Ishikawa (cell line): ENCODE measurements at regions not wholly inside any gene's neighbourhood (a gene's known extent, or its start where the extent isn't known, plus 50 kb on each side); places are given as distances from the start of the nearest gene placed in this dataset.

Source experiments
- CEBPB ChIP-seq: IDR thresholded peaks from 2 replicates; pipeline ENCODE4 v1.6.1; 2012
- CREB1 ChIP-seq: IDR thresholded peaks from 2 replicates; pipeline ENCODE4 v1.6.1; 2012; ENCODE audit warnings: low read depth
- EGR1 ChIP-seq: IDR thresholded peaks from 2 replicates; pipeline ENCODE4 v1.6.1; 2012
- EP300 ChIP-seq: IDR thresholded peaks from 2 replicates; pipeline ENCODE4 v1.6.1; 2012; ENCODE audit warnings: borderline replicate concordance
- FOXM1 ChIP-seq: IDR thresholded peaks from 2 replicates; pipeline ENCODE4 v1.6.1; 2012; ENCODE audit warnings: low read depth, borderline replicate concordance
- MAX ChIP-seq: IDR thresholded peaks from 2 replicates; pipeline ENCODE4 v1.6.1; 2012
- NFIC ChIP-seq: IDR thresholded peaks from 2 replicates; pipeline ENCODE4 v1.6.1; 2012
- RAD21 ChIP-seq: IDR thresholded peaks from 2 replicates; pipeline ENCODE4 v1.6.1; 2012; ENCODE audit warnings: low read depth
- TAF1 ChIP-seq: IDR thresholded peaks from 2 replicates; pipeline ENCODE4 v1.6.1; 2012; ENCODE audit warnings: low read depth, mild to moderate bottlenecking
- TCF12 ChIP-seq: IDR thresholded peaks from 2 replicates; pipeline ENCODE4 v1.6.1; 2012; ENCODE audit warnings: low read depth
- TEAD4 ChIP-seq: IDR thresholded peaks from 2 replicates; pipeline ENCODE4 v1.6.1; 2012
- USF1 ChIP-seq: IDR thresholded peaks from 2 replicates; pipeline ENCODE4 v1.6.1; 2012
- YY1 ChIP-seq: IDR thresholded peaks from 2 replicates; pipeline ENCODE4 v1.6.1; 2012; ENCODE audit warnings: low read depth
- ZBTB7A ChIP-seq: IDR thresholded peaks from 2 replicates; pipeline ENCODE4 v1.6.1; 2012; ENCODE audit warnings: low read depth
- TF ChIP-seq, protein P1 (sequence below): IDR thresholded peaks from 2 replicates; pipeline ENCODE4 v1.6.1; 2012; ENCODE audit warnings: low read depth, mild to moderate bottlenecking

DNA sequence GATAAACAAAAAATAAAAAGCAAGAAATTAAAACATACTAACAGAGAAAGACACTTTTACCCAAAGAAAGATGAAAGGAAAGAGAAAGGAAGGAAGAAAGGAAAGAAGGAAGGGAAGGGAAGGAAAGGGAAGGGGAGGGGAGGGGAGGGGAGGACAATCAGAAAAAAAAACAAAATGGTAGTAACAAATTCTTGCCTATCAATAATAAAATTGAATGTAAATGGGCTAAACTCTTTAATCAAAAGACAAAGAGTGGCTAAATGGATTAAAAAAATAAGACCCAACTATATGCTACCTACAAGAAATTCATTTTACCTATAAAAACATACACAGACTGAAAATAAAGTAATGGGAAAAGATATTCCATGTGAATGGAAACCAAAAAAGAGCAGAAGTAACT is 372.9 kb upstream of the NFIA start:
- TF ChIP-seq TEAD4 (no peak), CREB1 (no peak), EGR1 (no peak), FOXM1 (no peak), YY1 (no peak), USF1 (no peak), RAD21 (no peak), CEBPB (no peak), TCF12 (no peak), ZBTB7A (no peak), NFIC (no peak), MAX (no peak), TAF1 (no peak), EP300 (no peak)
- TF ChIP-seq, protein P1, sequence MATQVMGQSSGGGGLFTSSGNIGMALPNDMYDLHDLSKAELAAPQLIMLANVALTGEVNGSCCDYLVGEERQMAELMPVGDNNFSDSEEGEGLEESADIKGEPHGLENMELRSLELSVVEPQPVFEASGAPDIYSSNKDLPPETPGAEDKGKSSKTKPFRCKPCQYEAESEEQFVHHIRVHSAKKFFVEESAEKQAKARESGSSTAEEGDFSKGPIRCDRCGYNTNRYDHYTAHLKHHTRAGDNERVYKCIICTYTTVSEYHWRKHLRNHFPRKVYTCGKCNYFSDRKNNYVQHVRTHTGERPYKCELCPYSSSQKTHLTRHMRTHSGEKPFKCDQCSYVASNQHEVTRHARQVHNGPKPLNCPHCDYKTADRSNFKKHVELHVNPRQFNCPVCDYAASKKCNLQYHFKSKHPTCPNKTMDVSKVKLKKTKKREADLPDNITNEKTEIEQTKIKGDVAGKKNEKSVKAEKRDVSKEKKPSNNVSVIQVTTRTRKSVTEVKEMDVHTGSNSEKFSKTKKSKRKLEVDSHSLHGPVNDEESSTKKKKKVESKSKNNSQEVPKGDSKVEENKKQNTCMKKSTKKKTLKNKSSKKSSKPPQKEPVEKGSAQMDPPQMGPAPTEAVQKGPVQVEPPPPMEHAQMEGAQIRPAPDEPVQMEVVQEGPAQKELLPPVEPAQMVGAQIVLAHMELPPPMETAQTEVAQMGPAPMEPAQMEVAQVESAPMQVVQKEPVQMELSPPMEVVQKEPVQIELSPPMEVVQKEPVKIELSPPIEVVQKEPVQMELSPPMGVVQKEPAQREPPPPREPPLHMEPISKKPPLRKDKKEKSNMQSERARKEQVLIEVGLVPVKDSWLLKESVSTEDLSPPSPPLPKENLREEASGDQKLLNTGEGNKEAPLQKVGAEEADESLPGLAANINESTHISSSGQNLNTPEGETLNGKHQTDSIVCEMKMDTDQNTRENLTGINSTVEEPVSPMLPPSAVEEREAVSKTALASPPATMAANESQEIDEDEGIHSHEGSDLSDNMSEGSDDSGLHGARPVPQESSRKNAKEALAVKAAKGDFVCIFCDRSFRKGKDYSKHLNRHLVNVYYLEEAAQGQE = no peak

GRCh38 chr1:60705026-60705425 is 377.3 kb upstream of the NFIA start:
- TF ChIP-seq FOXM1 = no peak
- TF ChIP-seq TEAD4 = no peak
- no peak for TF ChIP-seq CEBPB
- TF ChIP-seq USF1 = no peak
- TF ChIP-seq CREB1 = no peak
- TF ChIP-seq EGR1 = no peak
- TF ChIP-seq YY1 = no peak
- TF ChIP-seq ZBTB7A = no peak
- no peak for TF ChIP-seq NFIC
- no peak for TF ChIP-seq TAF1
- TF ChIP-seq RAD21 = no peak
- TF ChIP-seq TCF12 = no peak
- TF ChIP-seq, protein P1 = no peak
- no peak for TF ChIP-seq EP300
- TF ChIP-seq MAX = no peak

GRCh38 chr1:60703155-60703554 is 379.2 kb upstream of the NFIA start:
- TF ChIP-seq ZBTB7A = no peak
- TF ChIP-seq EGR1 = no peak
- no peak for TF ChIP-seq CEBPB
- no peak for TF ChIP-seq USF1
- no peak for TF ChIP-seq MAX
- no peak for TF ChIP-seq CREB1
- TF ChIP-seq NFIC = no peak
- no peak for TF ChIP-seq TCF12
- no peak for TF ChIP-seq EP300
- TF ChIP-seq, protein P1 = no peak
- TF ChIP-seq RAD21 = no peak
- no peak for TF ChIP-seq TEAD4
- no peak for TF ChIP-seq FOXM1
- no peak for TF ChIP-seq YY1
- no peak for TF ChIP-seq TAF1

- TF ChIP-seq TEAD4 = no peak
- TF ChIP-seq CEBPB = no peak
- TF ChIP-seq RAD21 = no peak
- no peak for TF ChIP-seq MAX
- TF ChIP-seq TCF12 = no peak
- TF ChIP-seq, protein P1 = no peak
- TF ChIP-seq EP300 = no peak
- TF ChIP-seq USF1 = no peak
- no peak for TF ChIP-seq CREB1
Measured at GRCh38 chr1:60699325-60699724, 383.0 kb upstream of the NFIA start.
